SKM-1 (cell line): ENCODE measurements at regions not wholly inside any gene's neighbourhood (a gene's known extent, or its start where the extent isn't known, plus 50 kb on each side); places are given as distances from the start of the nearest gene placed in this dataset.
"Not testable (repeated sequence)": the region's sequence is repeated elsewhere in the genome, so short reads cannot be mapped to it uniquely, and the experiment has no call there.

ENCODE experiments used
- DNase-seq: peaks from one replicate; lab custom pipeline; 2025; ENCODE audit not compliant: unreplicated experiment; lab: John Stamatoyannopoulos, UW

DNA sequence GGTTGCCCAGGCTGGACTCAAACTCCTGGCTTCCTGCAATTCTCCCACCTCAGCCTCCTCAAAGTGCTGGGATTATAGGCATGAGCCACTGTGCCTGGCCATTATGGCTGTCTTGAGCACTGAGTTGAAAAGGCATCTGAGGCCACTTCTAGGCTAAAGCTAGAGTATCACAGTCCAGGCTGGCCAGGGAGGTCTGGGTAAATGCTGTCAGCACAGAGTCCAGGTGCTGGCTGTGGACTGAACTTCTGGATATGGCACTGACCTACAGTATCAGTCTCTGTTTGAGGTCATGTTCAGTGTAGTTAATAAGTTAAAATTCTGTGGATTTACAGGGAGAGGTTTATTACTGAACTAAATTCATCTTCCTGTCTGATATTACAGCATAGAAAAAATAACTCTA is 222.5 kb upstream of the TOM1L1 start:
- no peak for DNase-seq

DNA sequence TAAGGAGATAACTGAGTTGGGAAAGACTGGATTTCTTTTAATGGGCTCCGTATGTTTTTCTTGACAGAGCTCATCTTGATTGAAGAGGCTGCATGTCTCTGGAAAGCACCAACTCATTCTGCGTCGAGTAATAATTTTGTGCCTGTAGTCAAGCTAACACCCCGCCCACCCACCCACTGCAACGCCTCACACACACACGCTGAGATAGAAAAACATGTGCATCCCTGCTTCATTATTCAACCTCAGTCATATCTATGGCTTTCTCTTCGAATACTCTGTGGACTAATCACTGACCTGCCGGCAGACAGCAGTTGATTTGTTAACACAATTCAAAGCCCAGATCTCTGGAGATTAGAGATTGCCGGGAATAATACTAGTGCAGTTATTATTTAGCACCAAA is 220.2 kb upstream of the TOM1L1 start:
- no peak for DNase-seq

DNA sequence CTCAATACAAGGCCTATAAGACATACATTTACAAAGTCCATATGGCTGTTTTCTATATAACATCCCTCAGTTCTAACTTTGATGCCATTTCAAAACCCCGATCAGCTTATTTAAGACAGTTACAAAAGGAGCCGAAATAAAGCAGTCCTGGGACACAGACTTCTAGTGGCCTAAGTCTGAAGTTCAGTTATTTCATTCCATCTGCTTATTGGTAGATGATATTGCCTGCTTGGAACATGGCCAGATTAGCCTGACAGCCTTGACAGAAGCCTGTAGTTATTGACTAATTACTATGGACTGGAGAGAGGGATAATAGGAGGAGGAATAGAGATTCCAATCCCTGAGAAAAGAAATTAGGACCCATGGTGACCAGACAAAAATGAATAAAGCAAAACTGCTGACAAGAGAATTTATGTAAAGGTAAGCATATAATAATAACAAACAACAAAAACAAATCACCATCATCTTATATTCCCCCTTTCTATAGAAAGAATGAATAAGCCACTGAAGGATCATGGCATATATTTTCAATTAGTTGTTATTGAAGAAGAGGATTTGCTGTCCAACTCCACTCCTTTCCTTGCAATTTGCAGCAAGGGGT is 206.3 kb upstream of the TOM1L1 start:
- no peak for DNase-seq

DNA sequence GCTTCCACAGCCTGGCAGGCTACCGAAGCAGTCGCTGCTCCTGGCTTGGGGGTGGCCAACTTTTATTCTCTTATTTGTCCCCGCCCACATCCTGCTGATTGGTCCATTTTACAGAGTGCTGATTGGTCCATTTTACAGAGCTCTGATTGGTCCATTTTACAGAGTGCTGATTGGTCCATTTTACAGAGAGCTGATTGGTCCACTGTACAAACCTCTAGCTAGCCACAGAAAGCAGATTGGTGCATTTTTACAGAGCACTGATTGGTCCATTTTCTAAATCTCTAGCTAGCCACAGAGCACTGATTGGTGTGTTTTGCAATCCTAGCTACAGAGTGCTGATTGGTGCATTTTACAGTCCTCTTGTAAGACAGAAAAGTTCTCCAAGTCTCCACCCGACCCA is 187.9 kb upstream of the TOM1L1 start:
- not testable (repeated sequence) for DNase-seq

DNA sequence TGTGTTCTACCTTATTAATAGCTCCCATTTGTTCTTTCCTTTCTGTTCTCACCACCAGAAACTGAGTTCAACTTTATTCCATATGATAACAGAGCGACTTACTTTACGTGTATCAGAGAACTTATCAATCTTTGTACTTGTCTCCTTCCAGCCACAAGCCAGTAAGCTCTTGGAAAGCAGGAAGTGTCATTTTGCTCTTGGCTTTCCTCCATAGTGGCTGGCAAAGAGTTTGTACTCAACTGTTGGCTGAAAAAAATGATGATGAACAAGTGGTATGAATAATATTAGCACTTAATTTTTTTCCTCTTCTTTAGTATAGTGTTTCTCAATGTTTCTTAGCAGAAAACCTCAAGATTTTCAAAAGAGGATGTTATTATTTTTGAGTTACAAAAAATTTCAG is 182.4 kb upstream of the TOM1L1 start:
- no peak for DNase-seq

DNA sequence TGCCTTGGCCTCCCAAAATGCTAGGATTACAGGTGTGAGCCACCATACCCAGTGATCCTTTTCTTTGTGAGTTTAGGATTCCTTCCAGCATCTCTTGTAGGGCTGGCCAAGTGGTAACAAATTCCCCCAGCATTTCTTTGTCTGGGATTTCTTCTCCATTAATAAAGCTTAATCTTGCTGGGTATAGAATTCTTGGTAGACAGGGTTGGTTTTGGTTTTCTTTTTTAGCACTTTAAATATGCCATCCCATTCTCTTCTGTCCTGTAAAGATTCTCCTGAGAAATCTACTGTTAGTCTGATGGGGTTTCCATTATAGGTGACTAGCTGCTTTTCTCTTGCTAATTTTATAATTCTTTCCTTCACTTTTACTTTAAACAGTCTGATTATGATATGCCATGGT is 173.0 kb upstream of the TOM1L1 start:
- DNase-seq: no peak

DNA sequence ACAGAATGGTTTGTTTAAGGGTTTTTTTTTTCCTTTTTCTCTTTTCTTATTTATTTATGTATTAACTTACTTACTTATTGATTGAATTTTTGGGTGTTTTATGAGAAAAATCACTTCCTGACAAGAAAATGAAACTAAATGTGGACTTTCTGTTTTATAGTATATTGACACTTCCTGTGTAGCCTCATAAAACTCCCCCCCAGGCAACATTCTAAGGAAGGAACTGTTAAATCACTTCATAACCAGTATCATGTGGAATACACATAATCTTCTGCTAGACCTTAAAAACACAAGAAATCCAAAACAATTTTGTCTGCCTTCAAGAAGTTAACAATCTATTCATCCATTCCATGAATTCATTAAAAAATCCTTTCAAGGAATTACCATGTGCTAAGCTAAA is 164.1 kb upstream of the TOM1L1 start:
- DNase-seq: no peak

DNA sequence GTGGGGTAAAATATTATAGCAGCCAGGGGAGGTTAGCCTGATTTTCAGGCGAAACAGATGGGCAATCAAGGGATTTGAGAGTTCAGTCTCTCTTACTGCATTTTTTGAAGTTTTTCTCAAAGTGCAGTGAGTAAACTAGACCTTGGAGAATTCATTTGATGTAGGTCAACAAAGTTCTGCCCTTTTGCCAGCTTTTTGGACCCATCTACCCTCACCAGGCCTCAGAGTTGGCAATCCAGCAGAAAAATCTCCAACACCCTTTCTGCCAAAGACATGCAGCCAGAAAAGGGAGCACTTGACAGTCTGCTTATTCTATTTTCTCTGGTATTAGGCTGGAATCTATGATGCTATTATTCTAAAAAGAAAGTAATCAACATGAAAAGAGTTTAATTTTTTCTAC is 162.2 kb upstream of the TOM1L1 start:
- DNase-seq: no peak

DNA sequence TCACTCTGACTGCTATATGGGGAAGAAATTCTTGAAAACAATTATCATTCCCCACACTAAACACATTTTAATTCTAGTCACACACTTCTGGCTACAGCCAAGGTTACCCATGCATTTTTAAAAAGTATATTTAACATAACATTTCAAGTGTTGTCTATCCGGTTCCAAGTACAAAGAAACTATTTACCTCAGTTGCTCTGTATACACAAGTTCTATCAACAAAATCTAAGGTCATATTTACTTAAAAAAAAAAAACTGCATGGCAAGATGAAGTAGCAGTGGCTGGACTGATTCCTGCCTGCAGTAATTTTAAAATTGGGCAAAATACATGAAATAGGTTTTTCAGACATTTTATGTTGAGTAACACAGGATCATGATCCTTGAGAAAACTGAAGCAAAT is 155.9 kb upstream of the TOM1L1 start:
- no peak for DNase-seq

DNA sequence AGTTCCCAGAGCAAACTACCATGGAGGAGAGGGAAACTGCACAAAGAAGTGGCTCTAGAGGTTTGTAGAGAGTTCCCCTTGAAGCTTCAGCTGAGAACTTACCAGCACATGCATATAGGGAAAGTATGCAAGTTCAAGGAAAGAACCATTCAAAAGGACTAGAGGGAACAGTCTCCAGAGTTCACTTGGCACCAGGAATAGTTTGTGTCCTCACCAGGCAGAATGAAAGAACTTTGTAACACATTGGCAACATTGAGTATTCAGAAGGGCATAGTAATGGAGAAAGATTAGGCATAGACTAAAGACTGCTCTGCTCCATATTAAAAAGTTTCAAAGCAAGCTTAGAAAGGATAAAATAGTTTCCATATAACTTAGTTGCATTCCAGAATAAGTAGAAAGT is 155.4 kb upstream of the TOM1L1 start:
- DNase-seq: no peak

DNA sequence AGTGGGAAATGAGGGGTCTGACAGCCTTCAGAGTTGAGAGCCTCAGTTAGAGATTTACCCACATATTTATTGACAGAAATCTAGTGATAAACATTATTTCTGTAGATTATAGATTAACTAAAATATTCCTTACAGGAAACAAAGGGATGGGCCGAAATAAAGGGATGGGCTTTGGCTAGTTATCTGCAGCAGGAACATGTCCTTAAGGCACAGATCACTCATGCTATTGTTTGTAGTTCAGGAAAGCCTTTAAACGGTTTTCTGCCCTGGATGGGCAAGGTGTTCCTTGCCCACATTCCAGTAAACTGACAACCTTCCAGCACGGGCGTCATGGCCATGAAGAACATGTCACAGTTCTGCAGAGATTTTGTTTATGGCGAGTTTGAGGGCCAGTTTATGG is 154.8 kb upstream of the TOM1L1 start:
- DNase-seq: no peak

DNA sequence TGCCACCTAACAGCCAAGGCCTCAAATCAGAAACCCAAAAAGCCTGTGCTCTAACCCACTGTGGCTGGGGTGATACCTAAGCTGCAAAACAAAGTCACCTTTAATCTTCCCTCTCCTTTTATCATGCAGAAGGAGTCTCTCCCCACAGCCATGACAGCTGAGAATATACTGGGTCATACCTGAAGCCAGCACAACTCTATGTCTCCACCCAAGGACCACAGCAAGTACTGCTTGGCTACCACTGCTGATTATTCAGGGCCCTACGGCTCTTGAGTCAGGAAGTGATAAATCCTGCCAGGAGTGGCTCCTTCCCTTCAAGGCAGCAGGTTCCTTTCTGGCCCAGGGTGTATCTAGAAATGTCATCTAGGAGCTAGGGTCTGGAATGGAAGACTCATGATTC is 151.5 kb upstream of the TOM1L1 start:
- DNase-seq: no peak

DNA sequence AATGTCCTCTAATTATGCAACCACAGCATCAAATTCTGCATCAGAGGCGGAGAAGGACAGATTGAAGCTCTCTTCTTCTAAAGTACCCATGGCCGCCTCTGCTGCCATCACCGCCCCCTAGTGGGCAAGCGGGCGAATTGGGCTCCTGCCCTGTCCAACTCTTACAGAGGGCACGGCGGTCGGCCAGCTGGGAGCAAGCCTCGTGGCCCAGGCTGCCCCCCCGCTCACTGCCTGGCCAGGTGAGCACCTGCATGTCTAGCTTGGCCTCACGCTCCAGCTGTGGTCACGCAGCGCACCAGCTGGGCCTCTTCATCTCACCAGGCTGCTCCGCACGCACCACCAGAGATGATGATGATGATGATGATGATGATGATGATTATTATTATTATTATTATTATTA is 146.1 kb upstream of the TOM1L1 start:
- no peak for DNase-seq

DNA sequence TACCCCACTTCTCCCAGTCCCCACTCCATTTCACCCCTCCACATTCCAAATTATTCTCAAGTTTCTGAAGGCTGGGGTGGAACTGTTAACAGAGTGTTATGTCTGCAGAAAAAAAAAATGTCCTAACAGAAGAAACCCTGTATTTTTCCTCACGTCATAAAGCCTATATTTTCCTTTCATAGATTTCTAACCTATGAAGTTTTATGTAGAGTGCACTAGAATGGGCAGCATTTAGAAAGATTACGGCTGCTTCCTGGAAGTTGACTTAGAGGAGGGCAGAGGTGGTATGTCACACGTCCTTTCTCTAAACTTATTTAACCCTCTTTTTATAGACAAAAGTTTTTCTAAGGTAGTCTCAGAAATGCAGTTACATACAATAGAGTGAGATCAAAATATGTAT is 139.8 kb upstream of the TOM1L1 start:
- DNase-seq: no peak

DNA sequence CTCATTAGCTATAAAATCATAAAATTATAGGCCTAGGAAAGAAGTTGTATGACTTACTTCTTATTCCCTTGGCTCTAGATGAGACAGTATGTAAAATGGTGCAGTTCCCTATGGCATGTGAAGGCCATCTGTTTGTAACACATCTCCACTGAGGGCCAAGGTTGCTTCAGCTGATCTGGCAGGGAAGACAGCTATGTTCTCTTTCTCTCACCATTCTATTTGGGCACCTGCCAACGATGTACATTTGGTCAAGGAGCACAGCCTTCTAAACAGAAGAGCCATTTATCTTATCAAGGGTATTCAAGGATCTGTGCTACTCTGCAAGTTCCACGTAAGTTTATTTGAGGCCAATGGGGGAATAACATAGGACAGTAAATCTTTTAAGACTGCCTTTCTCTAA is 129.8 kb upstream of the TOM1L1 start:
- no peak for DNase-seq

DNA sequence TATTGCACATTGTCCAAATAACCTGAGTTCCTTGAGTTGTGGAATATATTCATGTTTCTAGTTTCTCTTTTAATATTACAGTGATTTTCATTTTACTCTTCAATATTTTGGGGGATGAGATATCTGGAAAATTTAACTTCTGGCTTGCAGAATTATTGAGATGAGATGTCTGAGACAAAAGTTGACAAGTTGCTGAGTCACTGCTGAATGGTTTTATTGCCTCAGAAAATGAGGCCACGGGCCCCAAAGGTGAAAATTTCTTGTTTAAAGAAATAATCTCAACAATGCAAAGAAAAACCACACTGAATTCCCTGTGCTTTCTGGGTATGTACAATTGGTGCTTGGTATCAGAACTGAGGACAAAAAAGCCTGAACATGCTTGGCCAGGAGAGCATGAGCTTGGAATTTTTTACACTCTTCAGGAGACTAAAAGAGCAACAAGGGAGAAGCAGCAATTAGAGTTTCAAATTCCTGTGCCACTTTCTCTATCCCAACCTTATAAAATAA is 129.2 kb upstream of the TOM1L1 start:
- no peak for DNase-seq

DNA sequence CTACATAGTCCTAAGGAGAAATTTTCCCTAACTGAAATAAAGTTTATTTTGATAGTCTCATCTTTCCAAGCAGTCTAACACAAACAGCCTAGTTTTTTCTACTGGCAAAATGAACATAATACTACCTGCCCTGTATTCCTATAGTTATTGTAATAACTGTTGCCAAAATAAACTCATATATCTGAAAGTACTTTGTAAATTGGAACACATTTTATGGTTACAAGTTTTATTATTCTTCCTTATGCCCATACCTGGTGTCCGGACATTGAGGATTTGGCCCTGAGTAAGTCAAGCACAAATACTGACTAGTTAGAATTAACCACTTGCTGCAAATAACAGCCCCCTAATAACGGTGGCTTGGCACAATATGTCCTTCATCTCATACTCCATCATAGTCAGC is 120.4 kb upstream of the TOM1L1 start:
- no peak for DNase-seq

DNA sequence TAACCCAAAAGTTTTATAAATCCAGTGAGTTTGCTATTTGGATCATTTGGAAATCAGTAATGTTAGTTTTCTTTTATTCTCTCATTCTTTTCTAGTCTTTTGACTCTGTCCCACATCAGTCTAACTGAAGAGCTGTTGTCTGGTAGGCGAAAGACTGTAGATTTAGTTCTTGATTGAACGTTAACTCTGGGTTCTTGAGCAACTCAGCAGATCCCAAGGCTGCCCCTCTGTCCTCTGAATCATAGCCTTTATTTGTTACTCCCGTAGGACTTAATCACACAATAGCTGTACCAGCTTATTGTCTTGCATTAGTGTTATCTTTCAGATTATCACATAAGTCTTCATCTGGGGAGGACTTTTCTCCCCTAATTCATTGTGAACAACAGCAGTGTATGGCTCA is 119.3 kb upstream of the TOM1L1 start:
- no peak for DNase-seq

DNA sequence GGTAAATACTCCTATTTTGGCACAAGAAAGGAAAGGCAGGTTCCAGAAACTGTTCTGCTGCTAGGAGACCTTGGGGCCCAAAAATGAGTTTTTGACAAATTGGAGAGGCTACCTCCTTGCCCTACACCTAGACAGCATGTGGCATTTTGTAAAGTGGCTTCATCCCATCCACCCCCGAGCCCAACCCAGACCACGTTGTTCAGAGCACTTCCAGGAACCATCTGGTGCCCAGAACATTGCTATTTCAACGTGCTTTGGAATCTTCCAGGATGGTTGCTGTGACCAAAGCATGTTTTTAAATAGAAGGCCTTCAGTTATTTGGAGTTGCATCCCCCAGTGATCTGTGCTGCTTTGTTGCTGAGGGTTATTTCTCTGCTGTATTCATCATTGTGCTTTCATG is 116.3 kb upstream of the TOM1L1 start:
- DNase-seq: no peak

DNA sequence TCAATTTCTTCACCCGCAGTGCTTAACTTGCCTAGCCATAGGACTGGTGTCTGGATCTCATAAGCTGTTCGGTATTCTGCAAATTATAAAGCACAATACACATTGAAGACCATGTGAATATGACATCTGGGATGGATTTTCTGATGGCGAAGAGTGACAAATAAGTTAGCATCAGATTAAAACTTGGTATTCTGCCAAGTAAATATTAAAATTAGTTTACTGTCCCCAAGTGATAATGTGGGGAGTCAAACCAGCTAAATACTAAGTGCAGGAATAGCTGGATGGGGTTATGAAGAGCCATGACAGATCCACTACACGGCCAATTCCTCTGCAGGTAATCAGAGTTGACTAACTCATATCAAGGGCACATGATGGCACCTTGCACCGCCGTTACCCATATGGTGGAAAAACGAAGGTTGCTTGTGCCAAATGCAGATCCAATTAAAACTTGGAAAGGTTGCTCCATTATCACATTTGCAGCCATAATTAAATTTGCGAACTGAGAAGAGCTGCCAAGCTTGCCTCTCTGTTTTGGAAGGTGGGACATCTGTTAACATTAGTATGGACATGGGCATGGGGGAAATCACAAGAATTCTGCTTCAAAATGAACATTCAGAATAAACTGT is 114.9 kb upstream of the TOM1L1 start:
- no peak for DNase-seq

DNA sequence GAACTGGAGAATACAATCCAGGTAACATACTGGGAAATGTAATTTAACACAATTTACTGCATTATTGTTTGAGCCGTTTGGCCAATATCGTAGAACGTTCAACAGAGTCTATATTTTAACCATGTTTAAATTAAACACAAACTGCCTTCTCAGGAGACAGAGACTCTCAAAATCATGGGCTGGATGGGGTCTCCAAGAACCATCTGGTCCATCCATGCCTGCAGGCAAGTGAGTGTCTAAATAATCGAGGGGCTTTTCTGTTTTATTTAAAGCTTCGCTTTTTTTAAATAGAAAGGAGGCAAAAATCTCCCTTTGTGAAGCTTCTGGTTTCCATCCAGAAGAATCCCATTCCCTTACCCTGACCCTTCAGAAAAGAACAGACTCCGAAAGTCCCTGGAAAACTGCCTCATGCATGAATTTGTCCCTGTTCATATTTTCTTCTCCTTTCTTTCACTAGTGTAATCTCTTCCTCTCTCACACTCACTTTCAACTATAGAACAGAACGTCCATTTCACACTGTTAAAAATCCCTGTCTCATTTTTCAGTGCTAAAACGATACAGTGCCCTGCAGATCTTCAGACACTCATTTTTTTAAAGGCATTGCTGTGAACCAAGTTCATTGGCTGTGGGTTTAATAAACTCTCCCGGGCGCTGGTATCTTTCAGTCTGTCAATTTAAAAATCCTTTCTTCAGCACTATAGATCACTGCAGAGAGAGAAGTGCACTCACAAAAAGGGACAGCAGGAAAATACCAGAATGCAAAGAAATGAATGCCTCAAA is 111.4 kb upstream of the TOM1L1 start:
- no peak for DNase-seq

DNA sequence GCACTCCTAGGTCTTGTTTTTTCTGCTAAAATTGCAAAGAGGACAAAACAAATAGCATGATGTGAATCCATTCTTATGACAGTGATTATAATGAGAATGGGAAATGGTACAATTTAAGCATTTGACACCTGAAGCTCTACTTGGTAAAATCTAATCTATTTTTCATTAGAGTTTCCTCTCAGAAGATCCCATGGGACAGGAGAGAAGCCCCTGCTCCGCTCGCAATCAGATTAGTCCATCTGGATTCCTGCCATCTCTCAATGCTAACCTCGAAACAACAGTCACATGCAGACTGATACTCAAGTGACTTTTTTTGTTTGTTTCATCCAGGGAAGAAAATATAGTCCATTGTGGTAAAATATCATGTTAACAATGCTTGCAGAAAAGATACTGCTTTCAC is 107.4 kb upstream of the TOM1L1 start:
- DNase-seq: no peak
